ENCODE measurements at regions not wholly inside any gene's neighbourhood (a gene's known extent, or its start where the extent isn't known, plus 50 kb on each side); places are given as distances from the start of the nearest gene placed in this dataset.

- TF ChIP-seq CTCF (conservative IDR thresholded peaks at IDR 0.05; ENCODE audit: control insufficient read depth, insufficient read depth, low read depth, low read length): no peak
- DNase-seq (ENCODE audit: low read depth): no peak
- no peak overlapping the region for H3K4me3 ChIP-seq (ENCODE audit: control insufficient read depth, low read depth, low read length)
Observed at GRCh38 chr2:176621350-176621749, 352.1 kb downstream of the MTX2 start.

- no peak for TF ChIP-seq CTCF (conservative IDR thresholded peaks at IDR 0.05; ENCODE audit: control insufficient read depth, insufficient read depth, low read depth, low read length)
- DNase-seq (ENCODE audit: low read depth): no peak
- no peak overlapping the region for H3K4me3 ChIP-seq (ENCODE audit: control insufficient read depth, low read depth, low read length)
Observed at GRCh38 chr2:176622792-176623191, 353.6 kb downstream of the MTX2 start.

GRCh38 chr2:176626796-176627195 is 357.6 kb downstream of the MTX2 start:
- no peak for TF ChIP-seq CTCF (conservative IDR thresholded peaks at IDR 0.05; ENCODE audit: control insufficient read depth, insufficient read depth, low read depth, low read length)
- no peak for DNase-seq (ENCODE audit: low read depth)
- H3K4me3 ChIP-seq (ENCODE audit: control insufficient read depth, low read depth, low read length): no peak overlapping the region

- no peak for TF ChIP-seq CTCF (conservative IDR thresholded peaks at IDR 0.05; ENCODE audit: control insufficient read depth, insufficient read depth, low read depth, low read length)
- no peak for DNase-seq (ENCODE audit: low read depth)
- H3K4me3 ChIP-seq (ENCODE audit: control insufficient read depth, low read depth, low read length): no peak overlapping the region
Observed at GRCh38 chr2:176628438-176628837, 359.2 kb downstream of the MTX2 start.

GRCh38 chr2:176633754-176634153 is 364.5 kb downstream of the MTX2 start:
- TF ChIP-seq CTCF (conservative IDR thresholded peaks at IDR 0.05; ENCODE audit: control insufficient read depth, insufficient read depth, low read depth, low read length): no peak

GRCh38 chr2:176636401-176636800 is 367.2 kb downstream of the MTX2 start:
- DNase-seq (ENCODE audit: low read depth): no peak
- TF ChIP-seq CTCF (conservative IDR thresholded peaks at IDR 0.05; ENCODE audit: control insufficient read depth, insufficient read depth, low read depth, low read length): no peak
- H3K4me3 ChIP-seq (ENCODE audit: control insufficient read depth, low read depth, low read length): peak overlapping the region; percentile 71

More at GRCh38 chr2:176633754-176634153, 364.5 kb downstream of the MTX2 start:
- H3K4me3 ChIP-seq (ENCODE audit: control insufficient read depth, low read depth, low read length): no peak overlapping the region
- DNase-seq (ENCODE audit: low read depth): no peak

GRCh38 chr2:176637142-176637485 is 367.9 kb downstream of the MTX2 start:
- TF ChIP-seq CTCF (conservative IDR thresholded peaks at IDR 0.05; ENCODE audit: control insufficient read depth, insufficient read depth, low read depth, low read length): no peak
- H3K4me3 ChIP-seq (ENCODE audit: control insufficient read depth, low read depth, low read length): peak overlapping the region; percentile 71
- no peak for DNase-seq (ENCODE audit: low read depth)
